Heart left ventricle (tissue), 13 donors: ENCODE measurements at regions not wholly inside any gene's neighbourhood (a gene's known extent, or its start where the extent isn't known, plus 50 kb on each side); places are given as distances from the start of the nearest gene placed in this dataset.

Experiments used
- POLR2A ChIP-seq, 2 donors: fragments of 450-650 bp; IDR thresholded peaks; one replicate each; pipeline ENCODE4 v1.6.1; 2017; ENCODE audit warnings: antibody characterized with exemption in 2 of 2, mild to moderate bottlenecking in 2 of 2, moderate library complexity in 2 of 2
- TF ChIP-seq, protein P1 (sequence below), 12 donors: fragments of 200-600 bp; sonication (generic) in 4 of 12; IDR thresholded peaks; one replicate each; pipeline versions ENCODE4 v1.5.0 to v1.8.0; 2018 to 2022; ENCODE audit warnings: antibody characterized with exemption in 12 of 12, mild to moderate bottlenecking in 5 of 12
- donor health status: ischemic (EF 13 %, LVEDD 7.1; RV severe dilation, severe dysfunction).
- donor health status: DM: no; HTN: yes; CAD: no.
- donor health status: DM: no; HTN: no; CAD: no.
- donor health status: ischemic (EF 25% LVEDD 6.9; RV normal size, moderate dysfunction).
- donor health status: ischemic (EF 25% LVEDD 5.7; RV mildly dilated, moderate dysfunction).
- donor health status: ischemic (EF 35%, LVEDD 5.7; RV mildly dilated, moderate dysfunction).
- donor health status: nonischemic (EF 11% LVEDD 7.7; RV severe dilation, severe dysfunction).
- donor health status: DM: yes; HTN: yes; CAD: no.
- donor health status: PGD.
- donor health status: ischemic (EF 29% LVEDD 5.4; RV normal size, mild dysfunction).
- donor health status: nonischemic (EF 23%, LVEDD 6.1; RV moderate dilation, normal function).

DNA sequence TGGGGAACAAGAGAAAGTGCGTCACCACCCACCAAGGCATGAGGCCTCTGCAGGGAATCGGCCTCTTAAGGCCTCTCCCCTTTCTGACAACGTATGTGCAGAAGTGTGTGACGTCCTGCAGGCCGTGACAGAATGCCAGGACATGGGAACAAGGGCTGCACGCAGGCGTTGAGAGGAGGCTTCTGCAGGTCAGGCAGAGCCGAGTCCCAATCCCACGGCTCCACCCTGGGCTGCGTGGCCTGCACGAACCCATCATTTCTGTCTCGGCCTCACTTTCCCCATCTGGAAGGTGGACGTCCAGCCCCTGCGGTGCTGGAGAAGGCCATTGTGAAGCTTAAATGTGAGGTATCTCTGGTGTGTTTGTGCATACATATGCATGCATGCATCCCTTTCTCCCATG, 61.8 kb downstream of the SHANK2 start:
- TF ChIP-seq, protein P1, sequence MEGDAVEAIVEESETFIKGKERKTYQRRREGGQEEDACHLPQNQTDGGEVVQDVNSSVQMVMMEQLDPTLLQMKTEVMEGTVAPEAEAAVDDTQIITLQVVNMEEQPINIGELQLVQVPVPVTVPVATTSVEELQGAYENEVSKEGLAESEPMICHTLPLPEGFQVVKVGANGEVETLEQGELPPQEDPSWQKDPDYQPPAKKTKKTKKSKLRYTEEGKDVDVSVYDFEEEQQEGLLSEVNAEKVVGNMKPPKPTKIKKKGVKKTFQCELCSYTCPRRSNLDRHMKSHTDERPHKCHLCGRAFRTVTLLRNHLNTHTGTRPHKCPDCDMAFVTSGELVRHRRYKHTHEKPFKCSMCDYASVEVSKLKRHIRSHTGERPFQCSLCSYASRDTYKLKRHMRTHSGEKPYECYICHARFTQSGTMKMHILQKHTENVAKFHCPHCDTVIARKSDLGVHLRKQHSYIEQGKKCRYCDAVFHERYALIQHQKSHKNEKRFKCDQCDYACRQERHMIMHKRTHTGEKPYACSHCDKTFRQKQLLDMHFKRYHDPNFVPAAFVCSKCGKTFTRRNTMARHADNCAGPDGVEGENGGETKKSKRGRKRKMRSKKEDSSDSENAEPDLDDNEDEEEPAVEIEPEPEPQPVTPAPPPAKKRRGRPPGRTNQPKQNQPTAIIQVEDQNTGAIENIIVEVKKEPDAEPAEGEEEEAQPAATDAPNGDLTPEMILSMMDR (IDR thresholded peaks at IDR 0.05): no peak
- TF ChIP-seq POLR2A (IDR thresholded peaks at IDR 0.05): no peak
